Hematopoietic multipotent progenitor cell treated with erythropoietin and hydrocortisone succinate and interleukin-3 and kit ligand, for 4 days (in vitro differentiated cells): ENCODE measurements at regions not wholly inside any gene's neighbourhood (a gene's known extent, or its start where the extent isn't known, plus 50 kb on each side); places are given as distances from the start of the nearest gene placed in this dataset.

Experiments
- DNase-seq: peaks from one replicate; pipeline ENCODE4 v3.0.0-alpha.2; 2015

DNA sequence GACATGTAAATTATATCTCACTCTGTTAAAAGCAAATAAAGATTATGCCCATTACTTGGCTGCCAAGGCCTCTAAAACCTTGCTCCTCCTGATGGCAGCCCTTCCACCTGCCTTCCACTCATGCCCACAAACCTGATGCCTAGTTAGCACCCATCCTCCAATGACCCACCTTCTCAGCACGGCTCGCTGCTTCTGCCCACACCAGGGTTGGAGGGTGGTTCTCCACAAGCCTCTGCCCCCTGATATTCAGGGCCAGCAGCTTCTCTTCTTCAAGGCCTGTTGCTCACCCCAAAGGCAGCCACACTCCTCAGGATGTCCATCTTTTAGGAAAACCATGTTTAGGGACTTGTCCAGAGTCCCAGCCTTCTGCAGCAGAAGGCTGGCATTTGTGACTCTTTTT, 263.4 kb upstream of the TLE3 start:
- DNase-seq = no peak

DNA sequence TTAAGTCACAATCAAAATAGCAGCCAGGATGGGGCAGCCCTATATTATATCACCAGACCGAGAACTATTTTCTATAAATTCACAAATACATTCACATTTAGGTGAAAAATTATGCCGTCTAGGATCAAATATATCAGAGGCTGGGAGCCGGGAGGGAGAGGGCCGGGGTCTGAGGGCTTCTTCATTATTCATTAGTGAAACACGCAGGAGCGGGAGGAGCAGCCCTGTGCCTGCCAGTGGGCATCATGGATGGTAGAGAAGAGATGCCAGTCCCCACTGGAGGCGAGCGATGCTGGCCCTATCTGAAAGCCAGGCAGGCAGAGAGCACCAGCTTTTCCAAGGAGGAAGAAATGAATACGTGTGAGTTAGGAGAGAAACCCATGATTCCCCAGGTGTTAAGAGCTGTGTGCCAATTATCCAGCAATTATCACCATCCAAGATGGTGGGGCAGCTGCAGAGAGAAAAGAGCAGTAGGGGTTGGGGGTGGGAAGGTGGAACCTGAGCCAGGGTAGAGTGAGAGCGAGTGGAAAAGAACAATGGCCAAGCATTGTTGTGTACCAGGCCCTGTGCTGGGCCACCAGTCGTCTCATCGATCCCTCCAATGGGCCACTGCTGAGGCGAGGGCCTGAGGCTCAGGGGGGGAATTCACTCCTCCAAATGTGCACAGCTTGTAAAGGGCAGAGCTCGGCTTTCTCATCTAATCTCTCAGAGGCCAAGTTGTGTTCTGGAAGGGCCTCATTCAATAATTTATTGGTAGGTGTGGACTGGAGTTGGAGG, 261.3 kb upstream of the TLE3 start:
- DNase-seq = no peak

- DNase-seq = no peak
Measured at GRCh38 chr15:70358011-70358819, 260.5 kb upstream of the TLE3 start.

DNA sequence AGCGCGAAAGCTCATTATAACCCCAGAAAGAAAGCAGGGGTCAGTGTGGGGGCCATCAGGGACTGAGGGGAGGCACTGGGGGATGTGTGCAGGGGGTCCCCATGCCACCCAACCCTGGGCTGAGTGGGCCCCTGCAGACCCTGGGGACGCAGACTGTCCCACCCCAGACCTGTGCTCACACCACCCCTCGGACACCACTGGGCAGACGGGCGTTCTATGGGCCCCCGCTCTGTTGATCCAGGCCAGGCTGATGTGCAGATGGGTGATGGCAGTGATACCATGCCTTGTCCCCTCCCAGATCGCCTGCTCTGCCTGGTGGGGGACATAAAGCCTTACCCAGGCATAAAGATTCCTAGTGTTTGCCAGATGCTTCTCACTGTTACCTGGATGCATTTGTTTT, 259.7 kb upstream of the TLE3 start:
- DNase-seq = no peak

GRCh38 chr15:70356919-70357318, 259.2 kb upstream of the TLE3 start:
- DNase-seq = no peak

GRCh38 chr15:70356062-70356860, 258.5 kb upstream of the TLE3 start:
- DNase-seq = no peak

GRCh38 chr15:70355275-70355795, 257.6 kb upstream of the TLE3 start:
- DNase-seq = peak; percentile 25

DNA sequence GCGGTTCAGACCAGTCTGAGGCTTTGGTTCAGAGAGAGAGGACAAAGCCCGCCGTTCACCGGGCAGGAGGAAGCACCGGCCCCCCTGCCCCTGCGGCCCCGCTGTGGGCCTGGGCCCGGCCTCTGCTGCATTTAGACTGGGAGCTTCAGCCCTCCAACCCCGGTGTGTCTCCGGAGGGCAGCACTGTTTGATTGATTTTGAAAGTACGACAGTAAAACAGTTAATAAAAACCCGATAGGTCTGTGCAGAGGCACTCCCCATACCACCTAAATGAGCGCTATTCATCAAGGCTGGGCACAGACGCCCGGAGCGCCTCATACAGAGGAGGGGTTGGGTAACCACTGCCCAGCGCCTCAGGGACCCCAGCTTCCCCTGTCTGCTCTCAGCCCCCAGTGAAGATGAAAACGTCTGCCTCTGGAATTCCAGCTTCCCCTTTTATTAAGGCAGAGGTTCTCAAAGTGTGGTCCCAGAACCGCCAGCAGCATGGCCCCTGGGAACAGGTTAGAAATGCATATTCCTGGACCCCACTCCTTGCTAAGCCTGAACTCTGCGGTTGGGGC, 256.7 kb upstream of the TLE3 start:
- DNase-seq = peak; percentile 22

GRCh38 chr15:70353606-70354345, 256.1 kb upstream of the TLE3 start:
- DNase-seq = no peak

GRCh38 chr15:70351941-70352774, 254.4 kb upstream of the TLE3 start:
- DNase-seq = no peak

GRCh38 chr15:70351391-70351790, 253.7 kb upstream of the TLE3 start:
- no peak for DNase-seq

DNA sequence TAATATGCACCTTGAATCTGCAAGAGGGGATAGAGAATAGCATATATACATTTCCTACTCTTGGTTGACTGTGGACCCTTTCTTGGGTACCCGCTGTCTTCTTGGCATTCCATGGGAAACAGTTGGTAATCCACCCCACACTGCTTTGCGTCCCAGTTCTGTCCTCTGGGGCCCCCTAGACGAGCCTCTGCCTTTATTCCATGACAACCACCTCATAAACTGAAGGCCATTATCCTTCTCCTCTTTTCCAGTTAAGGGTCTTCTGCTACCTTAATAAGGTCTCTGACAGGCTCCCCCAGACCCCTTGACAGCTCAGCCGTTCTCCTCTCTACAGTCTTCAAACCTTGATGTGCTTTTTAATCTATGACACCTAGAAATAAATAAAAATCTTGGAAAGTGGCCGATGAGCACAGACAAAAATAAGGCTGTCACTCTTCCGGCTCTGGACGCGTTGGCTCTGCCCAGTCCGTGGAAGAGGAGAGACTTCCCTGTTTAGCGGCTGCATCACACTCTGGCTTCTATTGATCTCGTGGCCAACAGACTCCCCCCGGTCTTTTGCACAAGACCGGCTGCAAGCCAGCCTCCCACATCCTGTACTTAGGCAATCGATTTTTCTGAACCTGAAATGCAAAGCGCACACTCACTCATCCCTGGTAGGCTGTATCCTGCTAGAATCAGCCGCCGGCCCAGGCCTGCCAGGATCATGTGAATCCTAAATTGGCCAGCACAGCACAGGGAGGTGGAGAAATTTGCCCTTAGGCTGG, 251.0 kb upstream of the TLE3 start:
- peak; percentile 76 for DNase-seq

DNA sequence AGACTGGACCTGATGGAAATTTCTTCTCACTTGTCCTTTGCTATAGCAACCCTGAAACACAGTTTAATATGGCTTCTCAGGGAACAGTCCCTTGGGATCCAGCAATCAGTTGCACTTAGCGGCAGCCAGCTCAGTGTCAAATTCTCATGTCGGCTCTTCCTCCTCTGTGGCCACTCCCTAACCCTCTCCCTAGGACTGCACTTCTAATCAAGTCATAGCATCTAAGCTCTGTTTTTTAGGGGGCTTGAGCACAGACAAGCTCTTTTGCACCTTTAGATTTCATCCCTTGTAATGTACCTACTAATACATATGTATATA, 250.5 kb upstream of the TLE3 start:
- DNase-seq = no peak

- no peak for DNase-seq
Measured at GRCh38 chr15:70347321-70348225, 249.9 kb upstream of the TLE3 start.

DNA sequence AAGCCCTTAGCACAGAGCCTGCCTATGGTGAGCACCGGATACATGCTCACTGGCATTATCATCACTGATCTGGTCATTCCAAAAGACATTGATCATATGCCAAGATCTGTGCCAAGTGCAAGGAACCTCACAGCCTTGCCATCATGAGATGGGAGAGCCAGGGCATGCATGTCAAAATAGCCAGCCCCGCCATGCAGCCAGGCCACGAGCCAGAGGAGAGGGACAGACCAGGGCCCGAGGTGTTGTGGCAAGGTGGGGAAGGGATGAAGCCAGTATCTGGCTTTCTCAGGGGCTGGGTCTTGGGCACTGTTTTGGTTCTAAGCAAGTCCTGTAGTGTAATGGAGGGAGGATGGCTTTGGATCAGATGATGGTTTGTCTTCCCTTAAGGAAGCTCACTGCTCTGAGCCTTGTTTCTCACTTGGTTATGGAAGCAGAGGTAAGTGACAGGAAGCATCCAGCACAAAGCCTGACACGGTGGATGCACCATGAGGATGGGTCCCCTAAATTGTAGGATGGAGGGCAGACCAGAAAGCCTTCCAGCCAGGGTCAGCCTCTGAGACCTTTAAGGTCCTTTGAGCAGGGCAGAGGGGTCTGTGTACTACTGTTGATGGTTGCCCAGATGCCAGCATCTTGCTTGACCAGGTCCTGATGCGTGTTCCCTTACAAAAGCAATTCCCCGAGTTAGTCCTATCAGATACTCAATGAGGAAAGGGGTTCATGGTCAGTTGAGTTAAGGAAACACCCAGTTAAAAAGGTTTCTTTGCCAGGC, 247.7 kb upstream of the TLE3 start:
- DNase-seq = no peak

GRCh38 chr15:70344666-70345065, 246.9 kb upstream of the TLE3 start:
- DNase-seq = no peak

DNA sequence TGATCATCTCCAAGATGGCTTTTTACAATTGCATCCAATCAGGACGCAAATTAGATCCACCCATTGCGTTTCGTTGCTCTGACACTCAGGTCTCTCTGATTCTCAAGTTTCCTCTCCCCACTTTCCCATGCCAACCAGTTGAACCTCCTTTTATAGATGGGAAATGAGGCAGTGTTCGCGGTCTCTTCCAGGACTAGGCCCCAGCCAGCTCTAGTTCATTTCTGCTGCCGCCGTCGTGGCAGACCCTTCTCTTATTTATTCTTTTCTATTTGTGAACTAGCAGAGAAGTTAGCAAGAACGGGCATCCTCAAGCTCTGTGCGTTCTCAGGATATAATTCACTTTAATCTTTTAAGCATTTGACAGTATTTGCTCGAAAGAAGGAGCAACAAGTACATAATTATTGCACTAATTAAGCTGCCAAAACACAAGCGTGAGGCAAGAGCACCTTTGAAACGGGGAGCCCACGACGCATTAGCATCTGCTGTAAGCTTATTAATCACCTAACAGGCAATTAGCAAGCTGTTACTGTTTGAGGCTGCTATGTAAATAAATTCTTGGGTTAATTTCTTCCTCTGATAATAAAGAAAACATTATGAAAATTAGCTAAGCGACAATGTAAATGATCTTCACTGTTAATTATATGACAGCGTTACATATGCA, 246.4 kb upstream of the TLE3 start:
- DNase-seq = no peak
